IMR-90 (cell line): ENCODE measurements at regions not wholly inside any gene's neighbourhood (a gene's known extent, or its start where the extent isn't known, plus 50 kb on each side); places are given as distances from the start of the nearest gene placed in this dataset.

Experiments used
- ATAC-seq: fragments of 200-7000 bp; cut with Tn5 transposase; 2 replicates; pipeline ENCODE4 v1.9.1; 2020; ENCODE audit warnings: low read depth, mild to moderate bottlenecking, moderate library complexity
- BruUV-seq: library from RNA; stranded (reverse); fragments of 400-500 nt; replicated peaks from 2 replicates; lab custom pipeline; 2021; lab: Mats Ljungman, UMichigan
- CTCF ChIA-PET: fragments of 300-600 bp; formaldehyde crosslinking; extraction: SDS; loops from one replicate; lab custom pipeline; 2021; ENCODE audit warnings: antibody characterized with exemption; lab: Yijun Ruan, JAX
- POLR2A ChIA-PET: fragments of 300-600 bp; sonication (Branson Sonifier 250); formaldehyde crosslinking; loops from one replicate; lab custom pipeline; 2022; ENCODE audit warnings: antibody characterized with exemption; ENCODE audit not compliant: unreplicated experiment; lab: Charles Lee
- DNase-seq: peaks from one replicate; pipeline ENCODE4 v3.0.0; 2013
- H2AFZ ChIP-seq: replicated peaks from 2 replicates; pipeline ENCODE3; 2013; ENCODE audit warnings: low read length, mild to moderate bottlenecking; ENCODE audit not compliant: poor library complexity
- H2AK5ac ChIP-seq: 2 replicates; pipeline ENCODE4 v1.6.1; 2013; ENCODE audit warnings: low read depth, low read length, inconsistent platforms
- H2AK9ac ChIP-seq: replicated peaks from 2 replicates; pipeline ENCODE3; 2013; ENCODE audit warnings: mild to moderate bottlenecking, low read depth, low read length, moderate library complexity; ENCODE audit not compliant: poor library complexity
- H2BK120ac ChIP-seq: 2 replicates; pipeline ENCODE4 v1.6.1; 2013; ENCODE audit warnings: low read depth, low read length, inconsistent platforms
- H2BK15ac ChIP-seq: 3 replicates; pipeline ENCODE4 v1.6.1; 2013; ENCODE audit warnings: low read depth, low read length, inconsistent platforms
- H2BK20ac ChIP-seq: 2 replicates; pipeline ENCODE4 v1.6.1; 2013; ENCODE audit warnings: low read depth, mild to moderate bottlenecking, inconsistent platforms, low read length, moderate library complexity
- H2BK5ac ChIP-seq: 2 replicates; pipeline ENCODE4 v1.6.1; 2013; ENCODE audit warnings: mild to moderate bottlenecking, low read depth, low read length, inconsistent platforms; ENCODE audit not compliant: poor library complexity, severe bottlenecking
- H3K14ac ChIP-seq: replicated peaks from 2 replicates; pipeline ENCODE4 v1.6.1; 2013; ENCODE audit warnings: low read depth, low read length, inconsistent platforms
- H3K18ac ChIP-seq: 2 replicates; pipeline ENCODE4 v1.6.1; 2013; ENCODE audit warnings: low read depth, low read length, control low read depth
- H3K23ac ChIP-seq: 2 replicates; pipeline ENCODE4 v1.6.1; 2013; ENCODE audit warnings: low read depth, low read length, inconsistent platforms
- H3K27ac ChIP-seq: 2 replicates; pipeline ENCODE4 v1.5.1; 2013; ENCODE audit warnings: mild to moderate bottlenecking, control low read depth, low read length; ENCODE audit not compliant: insufficient read depth
- H3K27me3 ChIP-seq: 2 replicates; pipeline ENCODE4 v1.6.1; 2013; ENCODE audit warnings: low read length; ENCODE audit not compliant: control insufficient read depth, insufficient read depth
- H3K36me3 ChIP-seq: 2 replicates; pipeline ENCODE4 v1.6.1; 2013; ENCODE audit warnings: low read length, mixed read lengths; ENCODE audit not compliant: control insufficient read depth, insufficient read depth
- H3K4ac ChIP-seq: 2 replicates; pipeline ENCODE4 v1.6.1; 2013; ENCODE audit warnings: low read depth, low read length, inconsistent platforms
- H3K4me1 ChIP-seq: 2 replicates; pipeline ENCODE4 v1.6.1; 2013; ENCODE audit warnings: low read length, mixed read lengths; ENCODE audit not compliant: control insufficient read depth, insufficient read depth
- H3K4me2 ChIP-seq: 2 replicates; pipeline ENCODE4 v1.6.1; 2013; ENCODE audit warnings: low read depth, mild to moderate bottlenecking, control low read depth, low read length, moderate library complexity
- H3K4me3 ChIP-seq: 2 replicates; pipeline ENCODE4 v1.5.1; 2013; ENCODE audit warnings: low read depth, mild to moderate bottlenecking, control low read depth, low read length, moderate library complexity; ENCODE audit not compliant: insufficient read depth
- H3K56ac ChIP-seq: 2 replicates; pipeline ENCODE4 v1.6.1; 2013; ENCODE audit warnings: low read length, inconsistent platforms; ENCODE audit not compliant: insufficient read depth; ENCODE audit errors: extremely low read depth
- H3K79me1 ChIP-seq, 2 experiments: 2 replicates each; pipeline ENCODE4 v1.6.1; 2013; ENCODE audit warnings: low read length in 2 of 2, inconsistent platforms in 1 of 2, low read depth in 1 of 2
- H3K9ac ChIP-seq: 2 replicates; pipeline ENCODE4 v1.6.1; 2013; ENCODE audit warnings: low read depth, low read length, control low read depth
- H3K9me1 ChIP-seq: 2 replicates; pipeline ENCODE4 v1.6.1; 2013; ENCODE audit warnings: low read length, inconsistent platforms; ENCODE audit not compliant: insufficient read depth
- H3K9me3 ChIP-seq: 2 replicates; pipeline ENCODE4 v1.6.1; 2013; ENCODE audit warnings: low read length; ENCODE audit not compliant: control insufficient read depth, insufficient read depth
- H4K20me1 ChIP-seq: 2 replicates; pipeline ENCODE4 v1.6.1; 2013; ENCODE audit warnings: low read length, inconsistent platforms; ENCODE audit not compliant: insufficient read depth
- H4K5ac ChIP-seq: 2 replicates; pipeline ENCODE4 v1.6.1; 2013; ENCODE audit warnings: mild to moderate bottlenecking, low read depth, low read length, control low read depth
- H4K8ac ChIP-seq, 2 experiments: 2 replicates each; pipeline ENCODE4 v1.6.1; 2013; ENCODE audit warnings: low read depth in 2 of 2, low read length in 2 of 2, control low read depth in 1 of 2, inconsistent platforms in 1 of 2
- H4K91ac ChIP-seq: 2 replicates; pipeline ENCODE4 v1.6.1; 2013; ENCODE audit warnings: low read depth, low read length, inconsistent platforms; ENCODE audit not compliant: insufficient read depth
- BHLHE40 ChIP-seq: fragments of 150-350 bp; IDR thresholded peaks from 2 replicates; pipeline ENCODE4 v1.6.1; 2016; ENCODE audit warnings: mild to moderate bottlenecking, low read depth, low read length
- CEBPB ChIP-seq: IDR thresholded peaks from 2 replicates; pipeline ENCODE4 v1.6.1; 2012; ENCODE audit warnings: low read depth, low read length, improper control_type of control experiment
- CHD1 ChIP-seq: IDR thresholded peaks from 2 replicates; pipeline ENCODE4 v1.6.1; 2012; ENCODE audit warnings: low read depth, low read length, improper control_type of control experiment
- CTCF ChIP-seq: conservative IDR thresholded peaks from 2 replicates; pipeline ENCODE4 v1.5.1; 2012; ENCODE audit warnings: mild to moderate bottlenecking, low read depth, low read length, improper control_type of control experiment
- ELK1 ChIP-seq: fragments of 150-350 bp; IDR thresholded peaks from 2 replicates; pipeline ENCODE4 v1.6.1; 2016; ENCODE audit warnings: low read depth, mild to moderate bottlenecking, low read length, moderate library complexity, borderline replicate concordance
- FOS ChIP-seq: fragments of 150-350 bp; IDR thresholded peaks from 2 replicates; pipeline ENCODE4 v1.6.1; 2016; ENCODE audit warnings: low read depth, low read length
- MAFK ChIP-seq: IDR thresholded peaks from 2 replicates; pipeline ENCODE4 v1.6.1; 2012; ENCODE audit warnings: low read depth, low read length, improper control_type of control experiment
- MAZ ChIP-seq: IDR thresholded peaks from 2 replicates; pipeline ENCODE4 v1.6.1; 2012; ENCODE audit warnings: low read depth, mild to moderate bottlenecking, low read length, improper control_type of control experiment, moderate library complexity, borderline replicate concordance
- MXI1 ChIP-seq: IDR thresholded peaks from 2 replicates; pipeline ENCODE4 v1.6.1; 2012; ENCODE audit warnings: low read depth, mild to moderate bottlenecking, low read length, moderate library complexity, borderline replicate concordance
- NFE2L2 ChIP-seq: fragments of 150-350 bp; IDR thresholded peaks from 2 replicates; pipeline ENCODE4 v1.6.1; 2016; ENCODE audit warnings: low read depth, mild to moderate bottlenecking, low read length
- POLR2A ChIP-seq: IDR thresholded peaks from 2 replicates; pipeline ENCODE4 v1.6.1; 2012; ENCODE audit warnings: mild to moderate bottlenecking, low read depth, low read length
- RAD21 ChIP-seq: IDR thresholded peaks from 2 replicates; pipeline ENCODE4 v1.6.1; 2012; ENCODE audit warnings: low read length, improper control_type of control experiment
- RCOR1 ChIP-seq: IDR thresholded peaks from 2 replicates; pipeline ENCODE4 v1.6.1; 2012; ENCODE audit warnings: mild to moderate bottlenecking, low read length, improper control_type of control experiment; ENCODE audit not compliant: insufficient replicate concordance
- RFX5 ChIP-seq: IDR thresholded peaks from 2 replicates; pipeline ENCODE4 v1.8.0; 2012; ENCODE audit warnings: low read depth, mild to moderate bottlenecking, low read length, moderate library complexity
- SMC3 ChIP-seq: fragments of 150-350 bp; IDR thresholded peaks from 2 replicates; pipeline ENCODE4 v1.6.1; 2016; ENCODE audit warnings: low read depth, mild to moderate bottlenecking, antibody characterized with exemption, low read length, moderate library complexity
- USF2 ChIP-seq: fragments of 150-350 bp; IDR thresholded peaks from 2 replicates; pipeline ENCODE4 v1.6.1; 2017; ENCODE audit warnings: mild to moderate bottlenecking, antibody characterized with exemption, low read length, low read depth
- WGBS, 2 experiments: methylation state at CpG; one replicate each; pipeline versions ENCODE4 v1.1.5 to v1.1.7; 2013; ENCODE audit warnings: missing lambda C conversion rate in 2 of 2; ENCODE audit not compliant: insufficient read length in 1 of 2; ENCODE audit errors: extremely low coverage in 2 of 2; 5-methylcytosine and 5-hydroxymethylcytosine counted together
- dilution Hi-C: fragments of 300-500 bp; cut with HindIII; formaldehyde crosslinking; loops from one replicate; pipeline ENCODE4 v1.14.3; 2018; ENCODE audit warnings: low sequenced_read_pairs; ENCODE audit not compliant: unreplicated experiment
- in situ Hi-C: fragments of 300-500 bp; cut with MboI; formaldehyde crosslinking; loops from 3 replicates; pipeline ENCODE4 v1.14.3; 2019; ENCODE audit warnings: low sequenced_read_pairs, inconsistent platforms, mixed read lengths
- intact Hi-C: fragments of 100-400 bp; cut with micrococcal nuclease; formaldehyde crosslinking; loops from 2 replicates; pipeline ENCODE4 v1.10.0; 2022

GRCh38 chr5:96322217-96322616 is 110.8 kb downstream of the PCSK1 start:
- ChIA-PET CTCF (no interaction called here), POLR2A (no interaction called here)
- no TSS peak for BruUV-seq

More at GRCh38 chr5:96322217-96322616, 110.8 kb downstream of the PCSK1 start:
- peak overlapping the region; percentile 71 for H2BK120ac ChIP-seq
- peaks cover 5% of the 10 kb centered on the region; the same call in 1 of the 2 replicates for H3K9me1 ChIP-seq
- H3K27ac ChIP-seq = no peak overlapping the region
- WGBS, 2 experiments = no CpG with 5 or more reads among the region's 3 CpGs
- peak overlapping the region; percentile 88 for H2BK5ac ChIP-seq
- no peaks in the 10 kb centered on the region for H3K27me3 ChIP-seq
- peak overlapping the region; percentile 70 for H3K4ac ChIP-seq
- H3K14ac ChIP-seq = peak overlapping the region; percentile 37; the same call in 1 of the 2 replicates
- no peak overlapping the region for H3K9ac ChIP-seq
- H4K5ac ChIP-seq = peak overlapping the region; percentile 36; the same call in 1 of the 2 replicates
- no peaks in the 10 kb centered on the region for H4K20me1 ChIP-seq
- peak overlapping the region; percentile 65 for H2AK9ac ChIP-seq
- dilution Hi-C loops = no loop called here
- peak overlapping the region; percentile 65 for H4K91ac ChIP-seq
- peak overlapping the region; percentile 43; the same call in 1 of the 2 replicates for H2AK5ac ChIP-seq
- no peak for DNase-seq
- H4K8ac ChIP-seq = peak overlapping the region; percentile 51 to 72; a peak in 3 of 4 replicates
- no peak for ATAC-seq
- no peaks in the 10 kb centered on the region for H3K36me3 ChIP-seq
- H3K4me1 ChIP-seq = peaks cover 12% of the 10 kb centered on the region; the same call in 1 of the 2 replicates
- H3K4me3 ChIP-seq = no peak overlapping the region
- H2BK15ac ChIP-seq = peak overlapping the region; percentile 94; the same call in 2 of the 3 replicates
- H3K23ac ChIP-seq = peak overlapping the region; percentile 30; the same call in 1 of the 2 replicates
- intact Hi-C loops = no loop called here
- H3K4me2 ChIP-seq = no peak overlapping the region
- H3K56ac ChIP-seq = no peak overlapping the region
- H3K79me1 ChIP-seq = no peaks in the 10 kb centered on the region; a peak in 1 of 4 replicates
- in situ Hi-C loops = loop anchor here (25.0 kb wide), 1 partner anchor 685 kb away; the partner anchor contains the start of gene RFESD
- no peaks in the 10 kb centered on the region for H3K9me3 ChIP-seq
- peak overlapping the region; percentile 24; the same call in 1 of the 2 replicates for H3K18ac ChIP-seq
- H2AFZ ChIP-seq = no peak overlapping the region
- TF ChIP-seq NFE2L2 (no peak), RCOR1 (no peak), CEBPB (no peak), MXI1 (no peak), POLR2A (no peak), USF2 (no peak), CHD1 (no peak), CTCF (no peak), ELK1 (no peak), RFX5 (no peak), MAZ (no peak), SMC3 (no peak), FOS (no peak), BHLHE40 (no peak), RAD21 (no peak), MAFK (no peak)
- peak overlapping the region; percentile 77 for H2BK20ac ChIP-seq
